ENCODE measurements at regions not wholly inside any gene's neighbourhood (a gene's known extent, or its start where the extent isn't known, plus 50 kb on each side); places are given as distances from the start of the nearest gene placed in this dataset.
A peak's percentile ranks its signal among the peaks of the same experiment; 100 is the strongest.
"Not testable (repeated sequence)": the region's sequence is repeated elsewhere in the genome, so short reads cannot be mapped to it uniquely, and the experiment has no call there.

GRCh38 chr9:95689669-95690068 is 172.9 kb upstream of the PTCH1 start:
- no peaks in the 10 kb centered on the region for H3K9me3 ChIP-seq (replicated peaks)
- DNase-seq (ENCODE audit: low read depth in 1 of 2, low spot score in 2 of 2): no peak
- no peaks in the 10 kb centered on the region for H3K27me3 ChIP-seq (replicated peaks)
- no peaks in the 10 kb centered on the region for H3K4me1 ChIP-seq (replicated peaks)
- no peak overlapping the region for H3K27ac ChIP-seq
- H3K4me3 ChIP-seq: no peak overlapping the region
- H3K36me3 ChIP-seq: no peaks in the 10 kb centered on the region

- DNase-seq (ENCODE audit: low read depth in 1 of 2, low spot score in 2 of 2): no peak
- no peaks in the 10 kb centered on the region for H3K9me3 ChIP-seq (replicated peaks)
Measured at GRCh38 chr9:95684516-95684915, 167.7 kb upstream of the PTCH1 start.

GRCh38 chr9:95680306-95680705 is 163.5 kb upstream of the PTCH1 start:
- not testable (repeated sequence) for H3K27ac ChIP-seq; H3K27me3 ChIP-seq (replicated peaks); H3K36me3 ChIP-seq; H3K4me1 ChIP-seq (replicated peaks); H3K9me3 ChIP-seq (replicated peaks); H3K4me3 ChIP-seq; DNase-seq (ENCODE audit: low read depth in 1 of 2, low spot score in 2 of 2)

More at GRCh38 chr9:95684516-95684915, 167.7 kb upstream of the PTCH1 start:
- no peaks in the 10 kb centered on the region for H3K4me1 ChIP-seq (replicated peaks)
- no peak overlapping the region for H3K27ac ChIP-seq
- no peaks in the 10 kb centered on the region for H3K27me3 ChIP-seq (replicated peaks)
- H3K36me3 ChIP-seq: no peaks in the 10 kb centered on the region
- H3K4me3 ChIP-seq: no peak overlapping the region

- H3K4me1 ChIP-seq (replicated peaks): no peaks in the 10 kb centered on the region
- no peak for DNase-seq (ENCODE audit: low read depth in 1 of 2, low spot score in 2 of 2)
- H3K27ac ChIP-seq: no peak overlapping the region
- H3K27me3 ChIP-seq (replicated peaks): no peaks in the 10 kb centered on the region
- H3K9me3 ChIP-seq (replicated peaks): no peaks in the 10 kb centered on the region
- no peaks in the 10 kb centered on the region for H3K36me3 ChIP-seq
- no peak overlapping the region for H3K4me3 ChIP-seq
Measured at GRCh38 chr9:95679874-95680273, 163.1 kb upstream of the PTCH1 start.

- Histone ChIP-seq H3K9me3 (replicated peaks) (no peaks in the 10 kb centered on the region), H3K27me3 (replicated peaks) (no peaks in the 10 kb centered on the region), H3K4me3 (no peak overlapping the region), H3K36me3 (no peaks in the 10 kb centered on the region), H3K27ac (no peak overlapping the region), H3K4me1 (replicated peaks) (no peaks in the 10 kb centered on the region)
- DNase-seq (ENCODE audit: low read depth in 1 of 2, low spot score in 2 of 2): no peak
Measured at GRCh38 chr9:95678759-95679158, 162.0 kb upstream of the PTCH1 start.

- H3K27ac ChIP-seq: no peak overlapping the region
- DNase-seq (ENCODE audit: low read depth in 1 of 2, low spot score in 2 of 2): no peak
- peaks cover 42% of the 10 kb centered on the region for H3K4me1 ChIP-seq (replicated peaks)
- no peaks in the 10 kb centered on the region for H3K27me3 ChIP-seq (replicated peaks)
- no peaks in the 10 kb centered on the region for H3K9me3 ChIP-seq (replicated peaks)
- H3K36me3 ChIP-seq: no peaks in the 10 kb centered on the region; the same call in 1 of the 2 replicates
- H3K4me3 ChIP-seq: no peak overlapping the region
Measured at GRCh38 chr9:95670122-95670521, 153.4 kb upstream of the PTCH1 start.

GRCh38 chr9:95669253-95669652 is 152.5 kb upstream of the PTCH1 start:
- no peaks in the 10 kb centered on the region for H3K27me3 ChIP-seq (replicated peaks)
- no peaks in the 10 kb centered on the region for H3K9me3 ChIP-seq (replicated peaks)
- H3K4me1 ChIP-seq (replicated peaks): peaks cover 42% of the 10 kb centered on the region
- H3K36me3 ChIP-seq: no peaks in the 10 kb centered on the region; the same call in 1 of the 2 replicates
- no peak overlapping the region for H3K4me3 ChIP-seq
- no peak for DNase-seq (ENCODE audit: low read depth in 1 of 2, low spot score in 2 of 2)
- no peak overlapping the region for H3K27ac ChIP-seq

GRCh38 chr9:95667789-95668188 is 151.0 kb upstream of the PTCH1 start:
- no peaks in the 10 kb centered on the region for H3K27me3 ChIP-seq (replicated peaks)
- H3K36me3 ChIP-seq: no peaks in the 10 kb centered on the region; the same call in 1 of the 2 replicates

GRCh38 chr9:95666785-95667155 is 150.0 kb upstream of the PTCH1 start:
- Histone ChIP-seq H3K9me3 (replicated peaks) (no peaks in the 10 kb centered on the region), H3K4me1 (replicated peaks) (peaks cover 42% of the 10 kb centered on the region), H3K36me3 (no peaks in the 10 kb centered on the region; the same call in 1 of the 2 replicates), H3K27ac (peak overlapping the region; percentile 67), H3K4me3 (0 out of 2 replicates have a peak overlapping the region, but pooled peaks have one; percentile 2), H3K27me3 (replicated peaks) (no peaks in the 10 kb centered on the region)
- peak in 1 of 2 experiments; percentile 85 for DNase-seq (ENCODE audit: low read depth in 1 of 2, low spot score in 2 of 2)

More at GRCh38 chr9:95667789-95668188, 151.0 kb upstream of the PTCH1 start:
- H3K4me3 ChIP-seq: no peak overlapping the region
- DNase-seq (ENCODE audit: low read depth in 1 of 2, low spot score in 2 of 2): no peak
- no peaks in the 10 kb centered on the region for H3K9me3 ChIP-seq (replicated peaks)
- H3K27ac ChIP-seq: peak overlapping the region; percentile 67
- H3K4me1 ChIP-seq (replicated peaks): peaks cover 42% of the 10 kb centered on the region

GRCh38 chr9:95666096-95666784 is 149.5 kb upstream of the PTCH1 start:
- H3K36me3 ChIP-seq: no peaks in the 10 kb centered on the region; the same call in 1 of the 2 replicates
- DNase-seq (ENCODE audit: low read depth in 1 of 2, low spot score in 2 of 2): peak; percentile 81 to 89
- H3K27ac ChIP-seq: peak overlapping the region; percentile 67
- H3K9me3 ChIP-seq (replicated peaks): no peaks in the 10 kb centered on the region
- H3K4me1 ChIP-seq (replicated peaks): peaks cover 42% of the 10 kb centered on the region
- H3K4me3 ChIP-seq: 0 out of 2 replicates have a peak overlapping the region, but pooled peaks have one; percentile 2
- H3K27me3 ChIP-seq (replicated peaks): no peaks in the 10 kb centered on the region

GRCh38 chr9:95653246-95653645 is 136.5 kb upstream of the PTCH1 start:
- no peak overlapping the region for H3K27ac ChIP-seq

GRCh38 chr9:95650720-95651119 is 133.9 kb upstream of the PTCH1 start:
- Histone ChIP-seq H3K4me3 (peak overlapping the region; percentile 34), H3K27ac (peak overlapping the region; percentile 93), H3K27me3 (replicated peaks) (no peaks in the 10 kb centered on the region), H3K9me3 (replicated peaks) (no peaks in the 10 kb centered on the region; the same call in 1 of the 2 replicates), H3K4me1 (replicated peaks) (peaks cover 23% of the 10 kb centered on the region), H3K36me3 (no peaks in the 10 kb centered on the region)
- DNase-seq (ENCODE audit: low read depth in 1 of 2, low spot score in 2 of 2): no peak

More at GRCh38 chr9:95653246-95653645, 136.5 kb upstream of the PTCH1 start:
- no peaks in the 10 kb centered on the region for H3K9me3 ChIP-seq (replicated peaks)
- no peaks in the 10 kb centered on the region for H3K36me3 ChIP-seq
- peaks cover 17% of the 10 kb centered on the region for H3K4me1 ChIP-seq (replicated peaks)
- no peaks in the 10 kb centered on the region for H3K27me3 ChIP-seq (replicated peaks)
- H3K4me3 ChIP-seq: no peak overlapping the region
- no peak for DNase-seq (ENCODE audit: low read depth in 1 of 2, low spot score in 2 of 2)

- no peaks in the 10 kb centered on the region for H3K36me3 ChIP-seq
- H3K4me1 ChIP-seq (replicated peaks): peaks cover 27% of the 10 kb centered on the region
- H3K27me3 ChIP-seq (replicated peaks): no peaks in the 10 kb centered on the region
- H3K9me3 ChIP-seq (replicated peaks): no peaks in the 10 kb centered on the region; the same call in 1 of the 2 replicates
- peak overlapping the region; percentile 93 for H3K27ac ChIP-seq
- H3K4me3 ChIP-seq: peak overlapping the region; percentile 34
- DNase-seq (ENCODE audit: low read depth in 1 of 2, low spot score in 2 of 2): peak; percentile 60 to 80
Measured at GRCh38 chr9:95649801-95650213, 133.0 kb upstream of the PTCH1 start.

GRCh38 chr9:95648225-95648624 is 131.5 kb upstream of the PTCH1 start:
- H3K9me3 ChIP-seq (replicated peaks): no peaks in the 10 kb centered on the region; the same call in 1 of the 2 replicates

More at GRCh38 chr9:95648225-95648624, 131.5 kb upstream of the PTCH1 start:
- no peak for DNase-seq (ENCODE audit: low read depth in 1 of 2, low spot score in 2 of 2)
- Histone ChIP-seq H3K36me3 (no peaks in the 10 kb centered on the region), H3K27me3 (replicated peaks) (no peaks in the 10 kb centered on the region), H3K4me3 (no peak overlapping the region), H3K4me1 (replicated peaks) (peaks cover 30% of the 10 kb centered on the region), H3K27ac (no peak overlapping the region)
